Activated CD8-positive, alpha-beta T cell treated with anti-CD3 and anti-CD28 coated beads for 36 hours (primary cell): ENCODE measurements at regions not wholly inside any gene's neighbourhood (a gene's known extent, or its start where the extent isn't known, plus 50 kb on each side); places are given as distances from the start of the nearest gene placed in this dataset.
"Not testable (repeated sequence)": the region's sequence is repeated elsewhere in the genome, so short reads cannot be mapped to it uniquely, and the experiment has no call there.

ENCODE experiments used
- ATAC-seq: fragments of 200-7000 bp; cut with Tn5 transposase; one replicate; pipeline ENCODE4 v1.10.0; 2021; ENCODE audit warnings: mild to moderate bottlenecking, moderate library complexity
- CTCF ChIA-PET: fragments of 350-600 bp; sonication (Branson Sonifier 250); formaldehyde crosslinking; loops from one replicate; lab custom pipeline; 2021; ENCODE audit warnings: antibody characterized with exemption; lab: Charles Lee
- POLR2A ChIA-PET: fragments of 350-600 bp; sonication (Branson Sonifier 250); formaldehyde crosslinking; loops from one replicate; lab custom pipeline; 2021; ENCODE audit warnings: antibody characterized with exemption; lab: Charles Lee
- DNase-seq: peaks from one replicate; pipeline ENCODE4 v3.0.0-alpha.2; 2020
- H3K27ac Mint-ChIP-seq: one replicate; pipeline ENCODE4 v1.8.0; 2021; ENCODE audit warnings: mild to moderate bottlenecking, mixed read lengths
- H3K27me3 Mint-ChIP-seq: one replicate; pipeline ENCODE4 v1.8.0; 2021; ENCODE audit warnings: mixed read lengths
- H3K36me3 Mint-ChIP-seq: one replicate; pipeline ENCODE4 v1.8.0; 2021; ENCODE audit warnings: low read depth, mixed read lengths
- H3K4me1 Mint-ChIP-seq: one replicate; pipeline ENCODE4 v1.8.0; 2021; ENCODE audit warnings: low read depth, mixed read lengths
- H3K4me3 Mint-ChIP-seq: one replicate; pipeline ENCODE4 v1.8.0; 2021; ENCODE audit warnings: mild to moderate bottlenecking, moderate library complexity, mixed read lengths
- H3K9me3 Mint-ChIP-seq: one replicate; pipeline ENCODE4 v1.8.0; 2021; ENCODE audit warnings: mixed read lengths
- CTCF ChIP-seq: fragments of 200-600 bp; IDR thresholded peaks from one replicate; pipeline ENCODE4 v1.8.0; 2022; ENCODE audit warnings: antibody characterized with exemption, mild to moderate bottlenecking
- intact Hi-C: fragments of 100-400 bp; cut with micrococcal nuclease; formaldehyde crosslinking; loops from one replicate; pipeline ENCODE4 v1.10.0; 2022

- Mint-ChIP-seq H3K27me3 (no peaks in the 10 kb centered on the region), H3K4me3 (no peak overlapping the region), H3K9me3 (no peaks in the 10 kb centered on the region), H3K4me1 (no peaks in the 10 kb centered on the region), H3K27ac (no peak overlapping the region), H3K36me3 (no peaks in the 10 kb centered on the region)
- intact Hi-C loops = no loop called here
- TF ChIP-seq CTCF = no peak
- DNase-seq (no peak), ATAC-seq (no peak)
- POLR2A ChIA-PET = no interaction called here
- CTCF ChIA-PET = interaction anchor here (1.2 to 1.3 kb wide), 2 partner anchors 26 to 247 kb away, joined by 4 read pairs; no protein-coding TSS in a partner anchor
These were observed 56.0 kb downstream of the OLFML3 start for GRCh38 chr1:114035304-114035700.

- POLR2A ChIA-PET, ATAC-seq, H3K27me3 Mint-ChIP-seq, H3K36me3 Mint-ChIP-seq, H3K9me3 Mint-ChIP-seq, H3K4me3 Mint-ChIP-seq, CTCF ChIA-PET, H3K4me1 Mint-ChIP-seq, DNase-seq, intact Hi-C loops, H3K27ac Mint-ChIP-seq: not testable (repeated sequence)
These were observed 57.8 kb downstream of the OLFML3 start for GRCh38 chr1:114036841-114037630.

GRCh38 chr1:114037631-114037890, 58.3 kb downstream of the OLFML3 start:
- Mint-ChIP-seq H3K4me3 (no peak overlapping the region), H3K4me1 (no peaks in the 10 kb centered on the region), H3K36me3 (no peaks in the 10 kb centered on the region), H3K9me3 (no peaks in the 10 kb centered on the region), H3K27me3 (no peaks in the 10 kb centered on the region), H3K27ac (no peak overlapping the region)
- CTCF ChIA-PET = interaction anchor here (0.7 kb wide), 1 partner anchor 245 kb away, joined by 3 read pairs; no protein-coding TSS in a partner anchor
- ATAC-seq (no peak), DNase-seq (no peak)
- intact Hi-C loops = no loop called here
- POLR2A ChIA-PET = no interaction called here
- no peak for TF ChIP-seq CTCF

- H3K27me3 Mint-ChIP-seq = no peaks in the 10 kb centered on the region
- intact Hi-C loops = no loop called here
- no peak for TF ChIP-seq CTCF
- no peak overlapping the region for H3K27ac Mint-ChIP-seq
- ATAC-seq (no peak), DNase-seq (no peak)
- no peaks in the 10 kb centered on the region for H3K4me1 Mint-ChIP-seq
- ChIA-PET POLR2A (no interaction called here), CTCF (interaction anchor here (0.7 kb wide), 1 partner anchor 244 kb away, joined by 3 read pairs; no protein-coding TSS in a partner anchor)
- no peak overlapping the region for H3K4me3 Mint-ChIP-seq
- no peaks in the 10 kb centered on the region for H3K9me3 Mint-ChIP-seq
- no peaks in the 10 kb centered on the region for H3K36me3 Mint-ChIP-seq
These were observed 58.9 kb downstream of the OLFML3 start for GRCh38 chr1:114037962-114038816.
